ENCODE measurements at regions not wholly inside any gene's neighbourhood (a gene's known extent, or its start where the extent isn't known, plus 50 kb on each side); places are given as distances from the start of the nearest gene placed in this dataset.

DNA sequence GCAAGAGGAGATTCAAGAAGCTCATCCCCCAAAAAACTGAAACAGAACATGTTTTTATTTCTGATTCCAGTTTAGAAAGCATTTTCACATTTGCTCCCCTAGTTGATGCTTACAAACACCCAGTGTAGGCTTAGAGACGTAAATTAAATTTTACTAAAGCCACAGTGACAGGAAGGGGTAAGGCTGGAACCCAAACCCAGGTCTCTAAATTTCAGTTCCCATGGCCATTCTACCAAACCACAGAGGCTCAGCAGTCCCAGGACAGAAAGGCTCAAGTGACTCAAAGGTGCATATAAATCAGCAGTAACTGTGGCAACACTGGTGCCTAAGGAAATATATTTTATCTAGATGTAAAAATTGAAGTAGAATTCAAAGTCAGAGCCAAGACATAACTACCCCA is 128.7 kb downstream of the CEP120 start:
- ATAC-seq (ENCODE audit: poor library complexity): no peak
- H3K36me3 Mint-ChIP-seq (ENCODE audit: low read depth): no peaks in the 10 kb centered on the region
- no peaks in the 10 kb centered on the region for H3K36me3 ChIP-seq (ENCODE audit: insufficient read depth, low read length)
- H3K27me3 ChIP-seq (ENCODE audit: control insufficient read depth in 1 of 2, insufficient read depth in 2 of 2, low read length in 2 of 2): peaks cover 0 to 5% of the 10 kb centered on the region in 2 experiments
- no peak overlapping the region for H3K27ac Mint-ChIP-seq
- H3K4me1 Mint-ChIP-seq (ENCODE audit: low read depth): peaks cover 4% of the 10 kb centered on the region
- H3K4me1 ChIP-seq (ENCODE audit: insufficient read depth, low read length): no peaks in the 10 kb centered on the region
- no peaks in the 10 kb centered on the region for H3K9me3 ChIP-seq (ENCODE audit: control insufficient read depth in 1 of 2, insufficient read depth in 1 of 2, low read length in 2 of 2)
- TF ChIP-seq, protein P1, sequence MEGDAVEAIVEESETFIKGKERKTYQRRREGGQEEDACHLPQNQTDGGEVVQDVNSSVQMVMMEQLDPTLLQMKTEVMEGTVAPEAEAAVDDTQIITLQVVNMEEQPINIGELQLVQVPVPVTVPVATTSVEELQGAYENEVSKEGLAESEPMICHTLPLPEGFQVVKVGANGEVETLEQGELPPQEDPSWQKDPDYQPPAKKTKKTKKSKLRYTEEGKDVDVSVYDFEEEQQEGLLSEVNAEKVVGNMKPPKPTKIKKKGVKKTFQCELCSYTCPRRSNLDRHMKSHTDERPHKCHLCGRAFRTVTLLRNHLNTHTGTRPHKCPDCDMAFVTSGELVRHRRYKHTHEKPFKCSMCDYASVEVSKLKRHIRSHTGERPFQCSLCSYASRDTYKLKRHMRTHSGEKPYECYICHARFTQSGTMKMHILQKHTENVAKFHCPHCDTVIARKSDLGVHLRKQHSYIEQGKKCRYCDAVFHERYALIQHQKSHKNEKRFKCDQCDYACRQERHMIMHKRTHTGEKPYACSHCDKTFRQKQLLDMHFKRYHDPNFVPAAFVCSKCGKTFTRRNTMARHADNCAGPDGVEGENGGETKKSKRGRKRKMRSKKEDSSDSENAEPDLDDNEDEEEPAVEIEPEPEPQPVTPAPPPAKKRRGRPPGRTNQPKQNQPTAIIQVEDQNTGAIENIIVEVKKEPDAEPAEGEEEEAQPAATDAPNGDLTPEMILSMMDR (IDR thresholded peaks at IDR 0.05): no peak
- intact Hi-C loops (cut with DNase I, micrococcal nuclease): no loop called here
- H3K4me3 ChIP-seq (ENCODE audit: low read length): no peak overlapping the region
- no peak overlapping the region for H3K27ac ChIP-seq (ENCODE audit: low read depth in 1 of 2, low read length in 2 of 2)
- ChIA-PET CTCF (no interaction called here), POLR2A (no interaction called here)
- no peak overlapping the region for H3K4me3 Mint-ChIP-seq
- peaks cover 2% of the 10 kb centered on the region for H3K9me3 Mint-ChIP-seq
- DNase-seq: no peak
- H3K27me3 Mint-ChIP-seq: peaks cover 43% of the 10 kb centered on the region

DNA sequence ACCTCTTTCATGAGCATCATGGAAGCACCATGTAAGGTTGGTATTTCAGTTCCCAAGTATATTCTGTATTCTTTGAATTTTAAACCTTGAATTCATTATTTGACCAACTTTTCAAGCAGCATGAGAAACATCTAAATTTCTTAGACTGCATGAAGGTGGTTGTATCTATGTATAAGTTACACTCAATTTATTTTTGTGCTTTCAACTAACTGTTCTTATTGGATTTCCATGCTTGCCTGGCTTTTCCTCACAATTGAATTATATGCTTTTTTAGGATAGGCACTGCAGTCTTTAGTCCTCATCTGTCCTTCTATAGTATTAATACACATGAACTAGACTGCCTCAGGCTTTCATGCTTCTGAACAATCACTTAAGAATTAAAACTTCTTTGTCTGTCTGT is 134.0 kb downstream of the CEP120 start:
- CTCF ChIA-PET: no interaction called here
- Mint-ChIP-seq H3K27me3 (peaks cover 72% of the 10 kb centered on the region), H3K4me1 (ENCODE audit: low read depth) (no peaks in the 10 kb centered on the region), H3K4me3 (no peak overlapping the region), H3K36me3 (ENCODE audit: low read depth) (no peaks in the 10 kb centered on the region), H3K9me3 (no peaks in the 10 kb centered on the region), H3K27ac (no peak overlapping the region)
- no peaks in the 10 kb centered on the region for H3K9me3 ChIP-seq (ENCODE audit: control insufficient read depth in 1 of 2, insufficient read depth in 1 of 2, low read length in 2 of 2)
- DNase-seq (no peak), ATAC-seq (ENCODE audit: poor library complexity) (no peak)
- H3K27me3 ChIP-seq (ENCODE audit: control insufficient read depth in 1 of 2, insufficient read depth in 2 of 2, low read length in 2 of 2): peaks cover 6 to 16% of the 10 kb centered on the region in 2 experiments
- no peak overlapping the region for H3K4me3 ChIP-seq (ENCODE audit: low read length)
- no peaks in the 10 kb centered on the region for H3K4me1 ChIP-seq (ENCODE audit: insufficient read depth, low read length)
- H3K27ac ChIP-seq (ENCODE audit: low read depth in 1 of 2, low read length in 2 of 2): no peak overlapping the region
- TF ChIP-seq, protein P1 (IDR thresholded peaks at IDR 0.05): no peak
- H3K36me3 ChIP-seq (ENCODE audit: insufficient read depth, low read length): no peaks in the 10 kb centered on the region
- POLR2A ChIA-PET: no interaction called here
- intact Hi-C loops (cut with DNase I, micrococcal nuclease): no loop called here

DNA sequence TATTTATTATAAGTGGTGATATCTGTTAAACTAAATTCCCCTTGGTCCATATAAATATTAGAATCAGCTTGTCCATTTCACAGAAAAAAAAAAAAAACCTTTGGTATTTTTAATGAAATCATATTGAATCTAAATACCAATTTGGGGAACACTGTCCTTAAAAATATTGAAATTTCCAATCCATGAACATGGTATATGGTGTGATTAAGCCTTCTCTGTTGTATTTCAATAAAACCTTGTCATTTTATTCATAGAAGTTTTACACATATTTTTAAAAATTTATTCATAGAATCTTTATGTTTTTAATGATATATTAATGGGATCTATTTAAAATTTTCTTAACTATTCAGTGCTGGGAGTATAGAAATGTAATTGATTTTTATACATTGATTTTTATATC is 135.3 kb downstream of the CEP120 start:
- DNase-seq: no peak
- H3K4me3 ChIP-seq (ENCODE audit: low read length): no peak overlapping the region
- no peak for ATAC-seq (ENCODE audit: poor library complexity)
- H3K4me1 ChIP-seq (ENCODE audit: insufficient read depth, low read length): no peaks in the 10 kb centered on the region
- ChIA-PET CTCF (no interaction called here), POLR2A (no interaction called here)
- peaks cover 9 to 16% of the 10 kb centered on the region in 2 experiments for H3K27me3 ChIP-seq (ENCODE audit: control insufficient read depth in 1 of 2, insufficient read depth in 2 of 2, low read length in 2 of 2)
- H3K27ac ChIP-seq (ENCODE audit: low read depth in 1 of 2, low read length in 2 of 2): no peak overlapping the region
- H3K9me3 Mint-ChIP-seq: no peaks in the 10 kb centered on the region
- intact Hi-C loops (cut with DNase I, micrococcal nuclease): no loop called here
- no peaks in the 10 kb centered on the region for H3K36me3 ChIP-seq (ENCODE audit: insufficient read depth, low read length)
- H3K9me3 ChIP-seq (ENCODE audit: control insufficient read depth in 1 of 2, insufficient read depth in 1 of 2, low read length in 2 of 2): no peaks in the 10 kb centered on the region
- peaks cover 77% of the 10 kb centered on the region for H3K27me3 Mint-ChIP-seq
- H3K36me3 Mint-ChIP-seq (ENCODE audit: low read depth): no peaks in the 10 kb centered on the region
- no peaks in the 10 kb centered on the region for H3K4me1 Mint-ChIP-seq (ENCODE audit: low read depth)
- TF ChIP-seq, protein P1 (IDR thresholded peaks at IDR 0.05): no peak
- no peak overlapping the region for H3K4me3 Mint-ChIP-seq
- H3K27ac Mint-ChIP-seq: no peak overlapping the region
